OCI-M2 (cell line): ENCODE measurements at regions not wholly inside any gene's neighbourhood (a gene's known extent, or its start where the extent isn't known, plus 50 kb on each side); places are given as distances from the start of the nearest gene placed in this dataset.
"Not testable (repeated sequence)": the region's sequence is repeated elsewhere in the genome, so short reads cannot be mapped to it uniquely, and the experiment has no call there.

Experiments
- DNase-seq: peaks from one replicate; lab custom pipeline; 2025; ENCODE audit not compliant: unreplicated experiment; lab: John Stamatoyannopoulos, UW

DNA sequence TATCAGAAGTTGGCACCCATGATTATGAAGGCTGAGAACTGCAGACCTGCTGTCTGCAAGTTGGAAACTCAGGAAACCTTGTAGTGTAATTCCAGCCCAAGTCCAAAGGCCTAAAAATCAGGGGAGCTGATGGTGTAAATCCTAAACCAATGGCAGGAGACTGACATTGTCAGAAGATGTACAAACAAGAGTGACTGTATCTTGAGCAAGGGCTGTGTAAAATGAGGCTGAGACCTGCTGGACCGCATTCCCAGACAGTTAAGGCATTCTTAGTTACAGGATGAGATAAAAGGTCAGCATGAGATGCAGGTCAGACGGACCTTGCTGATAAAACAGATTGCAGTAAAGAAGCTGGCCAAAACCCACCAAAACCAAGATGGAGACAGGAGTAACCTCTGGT is 147.7 kb downstream of the COG6 start:
- no peak for DNase-seq

GRCh38 chr13:39803851-39804250 is 148.4 kb downstream of the COG6 start:
- no peak for DNase-seq

DNA sequence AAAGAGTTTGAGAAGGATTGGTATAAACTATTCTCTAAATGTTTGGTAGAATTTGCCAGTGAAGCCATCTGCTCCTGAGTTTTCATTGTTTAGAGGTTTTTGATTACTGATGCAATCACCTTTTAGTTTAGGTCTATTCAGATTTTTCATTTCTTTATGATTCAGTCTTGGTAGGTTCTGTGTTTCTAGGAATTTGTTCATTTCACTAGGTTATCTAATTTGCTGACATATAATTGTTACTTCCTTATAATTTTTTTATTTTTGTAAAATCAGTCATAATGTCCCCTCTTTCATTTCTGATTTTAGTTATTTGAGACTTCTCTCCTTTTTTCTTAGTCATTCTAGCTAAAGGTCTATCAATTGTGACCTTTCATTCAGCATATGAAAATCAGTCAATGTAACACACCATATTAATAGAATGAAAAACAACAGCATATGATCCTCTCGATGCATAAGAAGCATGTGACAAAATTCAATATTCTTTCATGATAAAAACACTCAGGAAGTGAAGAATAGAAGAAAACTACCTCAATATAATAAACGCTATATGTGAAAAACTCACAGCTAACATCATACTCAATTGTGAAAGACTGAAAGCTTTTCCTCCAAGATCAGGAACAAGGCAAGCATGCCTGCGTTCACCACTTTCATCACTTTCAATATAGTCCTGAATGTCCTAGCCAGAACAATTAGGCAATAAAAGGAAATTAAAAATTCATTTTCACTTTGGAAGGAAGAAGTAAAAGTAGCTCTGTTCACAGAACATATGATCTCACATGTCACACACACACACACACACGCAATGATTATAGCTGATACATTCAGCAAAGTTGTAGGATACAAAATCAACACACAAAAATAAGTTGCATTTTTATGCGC is 149.1 kb downstream of the COG6 start:
- no peak for DNase-seq

GRCh38 chr13:39809466-39809865 is 154.0 kb downstream of the COG6 start:
- no peak for DNase-seq

- no peak for DNase-seq
Measured at GRCh38 chr13:39810091-39810877, 154.8 kb downstream of the COG6 start.

GRCh38 chr13:39811051-39811450 is 155.6 kb downstream of the COG6 start:
- no peak for DNase-seq

- DNase-seq, result no peak
Measured at GRCh38 chr13:39811696-39812095, 156.2 kb downstream of the COG6 start.

- DNase-seq, result no peak
Measured at GRCh38 chr13:39815345-39816111, 160.1 kb downstream of the COG6 start.

- DNase-seq, result no peak
Measured at GRCh38 chr13:39816936-39817335, 161.5 kb downstream of the COG6 start.

DNA sequence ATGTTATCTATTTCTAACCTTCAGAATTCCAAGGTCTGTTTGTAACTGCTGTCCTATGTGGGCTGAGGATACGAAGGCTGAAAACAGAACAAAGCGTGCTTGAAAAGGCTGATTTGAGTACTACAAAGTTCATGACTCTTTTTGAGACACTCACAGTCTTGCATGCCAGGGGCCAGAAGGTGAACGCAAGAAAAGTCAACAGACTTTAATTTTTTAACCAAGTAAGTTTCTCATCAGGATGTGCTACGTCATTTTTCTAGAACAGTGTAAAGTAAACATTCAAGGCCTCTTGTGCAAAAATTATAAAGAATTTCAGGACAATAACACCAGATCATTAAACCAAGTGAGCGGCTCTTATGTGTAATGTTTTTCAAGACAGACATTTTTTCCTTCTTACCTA is 163.5 kb downstream of the COG6 start:
- DNase-seq, result no peak

- no peak for DNase-seq
Measured at GRCh38 chr13:39820606-39821005, 165.1 kb downstream of the COG6 start.

DNA sequence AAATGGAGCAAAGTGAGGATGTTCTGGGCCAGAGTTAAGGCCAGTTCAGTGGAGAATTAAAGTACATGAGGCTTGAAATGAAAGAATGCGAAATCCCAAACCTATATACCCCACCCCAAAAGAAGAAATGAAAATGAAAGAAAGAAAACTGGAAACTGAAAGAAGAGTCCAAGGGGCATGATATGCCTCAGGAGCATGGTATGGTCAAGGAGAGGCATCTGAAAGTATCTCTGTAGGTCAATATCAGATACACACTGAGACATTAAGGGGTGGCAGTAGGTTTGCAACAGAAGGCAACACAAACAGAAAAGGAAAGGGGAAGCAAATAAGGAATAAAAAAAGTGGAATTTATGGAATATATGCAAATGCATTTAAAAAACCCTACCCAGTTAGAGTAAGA is 166.5 kb downstream of the COG6 start:
- DNase-seq, result no peak

DNA sequence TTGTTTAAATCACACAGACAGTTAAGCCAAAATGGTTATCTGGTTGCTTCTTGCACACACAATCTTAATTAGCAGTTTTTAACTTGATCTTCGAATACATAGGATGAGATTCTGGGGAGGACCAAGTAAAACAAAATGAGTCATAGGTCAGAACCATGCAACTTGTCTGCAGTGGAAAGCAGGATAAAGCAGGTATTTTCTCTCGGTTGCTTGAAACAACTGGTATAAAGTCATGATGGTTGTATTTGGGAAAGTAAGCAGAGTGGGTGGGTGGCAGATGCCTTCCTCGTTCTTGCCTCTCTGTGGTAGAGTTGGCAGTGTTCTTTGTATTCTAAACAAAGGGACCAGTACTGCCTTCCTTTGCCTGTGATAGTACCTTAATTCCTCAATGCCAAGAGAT is 167.0 kb downstream of the COG6 start:
- DNase-seq, result no peak

- DNase-seq, result no peak
Measured at GRCh38 chr13:39823063-39823713, 167.7 kb downstream of the COG6 start.

GRCh38 chr13:39825886-39826285 is 170.4 kb downstream of the COG6 start:
- DNase-seq, result no peak

- no peak for DNase-seq
Measured at GRCh38 chr13:39835253-39835652, 179.8 kb downstream of the COG6 start.

DNA sequence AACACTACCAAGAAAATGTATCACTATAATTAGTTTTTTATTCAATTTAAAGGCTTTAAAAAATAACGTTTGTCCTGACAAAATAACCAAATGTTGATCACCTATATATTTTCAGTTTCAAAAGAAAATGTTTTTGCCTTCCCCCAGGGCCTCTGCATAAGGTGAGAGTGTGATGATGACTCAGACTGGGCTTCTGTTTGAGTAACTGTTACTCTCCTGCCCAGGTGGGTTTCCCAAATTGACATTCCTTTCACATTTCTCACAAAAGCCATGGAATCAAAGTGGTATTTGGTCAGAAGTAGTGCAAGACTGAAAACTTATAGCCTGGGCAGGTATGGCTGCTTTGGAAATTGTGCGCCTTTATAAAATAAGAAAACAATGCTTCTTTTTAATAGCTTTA is 180.6 kb downstream of the COG6 start:
- no peak for DNase-seq

DNA sequence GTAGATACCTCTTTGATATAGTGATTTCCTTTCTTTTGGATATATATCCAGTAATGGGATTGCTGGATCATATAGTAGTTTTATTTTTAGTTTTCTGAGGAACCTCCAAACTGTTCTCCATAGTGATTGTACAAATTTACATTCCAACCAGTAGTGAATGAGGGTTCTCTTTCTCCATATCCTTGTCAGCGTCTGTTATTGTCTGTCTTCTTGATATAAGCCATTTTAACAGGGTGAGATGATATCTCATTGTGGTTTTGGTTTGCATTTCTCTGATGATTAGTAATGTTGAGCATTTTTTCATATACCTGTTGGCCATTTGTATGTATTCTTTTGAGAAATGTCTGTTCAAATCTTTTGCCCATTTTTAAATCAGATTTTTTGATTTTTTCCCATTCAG is 182.4 kb downstream of the COG6 start:
- not testable (repeated sequence) for DNase-seq

DNA sequence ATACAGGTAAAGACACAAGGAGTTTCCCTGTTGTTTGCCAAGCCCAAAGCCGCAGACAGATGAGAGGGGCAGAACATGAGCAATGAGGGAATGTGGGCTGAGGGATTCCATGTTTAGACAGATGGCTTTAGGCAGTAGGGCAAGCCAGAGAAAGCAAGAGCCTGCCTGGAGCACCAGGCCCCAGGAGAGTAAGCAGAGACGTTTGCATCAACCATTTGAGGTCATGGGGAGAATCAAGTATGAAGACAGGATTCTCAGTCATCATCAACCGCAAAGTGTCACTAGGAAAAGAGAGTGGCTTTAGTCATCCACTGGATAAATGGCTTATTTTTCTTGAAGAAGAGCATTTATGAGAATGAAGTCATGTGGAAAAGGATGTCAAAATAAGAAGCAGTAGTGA is 184.7 kb downstream of the COG6 start:
- no peak for DNase-seq

DNA sequence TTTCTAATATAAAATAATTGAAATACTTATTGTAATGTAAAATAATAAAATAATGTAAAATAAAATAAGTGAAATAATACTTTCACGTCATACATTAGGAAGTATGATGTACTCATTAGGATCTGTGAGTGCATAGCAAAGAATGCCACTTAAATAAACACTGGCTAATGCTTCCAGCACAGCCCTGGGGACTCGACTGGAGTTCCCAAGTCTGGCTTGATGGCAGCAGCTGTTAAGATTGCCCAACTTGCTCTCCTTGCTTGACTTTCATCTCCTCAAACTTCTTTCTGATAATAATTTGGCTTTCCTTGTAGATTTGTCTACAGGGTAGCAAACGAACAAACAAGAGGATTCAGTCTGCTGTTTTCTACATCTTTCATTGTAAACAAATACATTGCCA is 191.9 kb downstream of the COG6 start:
- DNase-seq, result no peak

GRCh38 chr13:39855236-39855635 is 199.8 kb downstream of the COG6 start:
- DNase-seq, result no peak
